ENCODE measurements at regions not wholly inside any gene's neighbourhood (a gene's known extent, or its start where the extent isn't known, plus 50 kb on each side); places are given as distances from the start of the nearest gene placed in this dataset.

DNA sequence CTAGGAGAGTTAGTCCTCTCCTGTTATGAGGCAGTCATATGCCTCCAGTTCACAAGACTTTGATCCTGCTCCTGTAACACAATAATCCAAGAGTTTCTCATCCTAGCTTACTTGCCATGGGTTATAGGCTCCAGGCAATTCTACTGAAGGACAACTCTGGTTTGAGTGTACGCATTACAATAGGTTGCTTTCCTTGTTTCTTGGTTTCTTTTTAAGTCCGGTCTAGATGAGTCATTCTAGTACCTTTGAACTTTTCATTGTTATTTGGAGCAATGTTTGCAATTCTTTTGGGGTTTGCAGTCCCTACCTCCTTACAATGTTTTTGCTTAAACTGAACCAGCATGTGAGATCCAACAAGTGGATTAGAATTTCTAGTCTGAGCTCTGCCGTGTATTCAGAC is 109.1 kb downstream of the ANAPC4 start:
- Mint-ChIP-seq H3K36me3 (ENCODE audit: low read depth) (no peaks in the 10 kb centered on the region), H3K27me3 (no peaks in the 10 kb centered on the region), H3K27ac (no peak overlapping the region), H3K4me1 (no peaks in the 10 kb centered on the region), H3K4me3 (no peak overlapping the region), H3K9me3 (peaks cover 3% of the 10 kb centered on the region)
- ATAC-seq (ENCODE audit: low read depth) (no peak), DNase-seq (no peak)
- CTCF ChIA-PET: interaction anchor here (0.5 kb wide), 1 partner anchor 77 kb away, joined by 3 read pairs; no protein-coding TSS in a partner anchor
- intact Hi-C loops (cut with micrococcal nuclease): no loop called here
- TF ChIP-seq, protein P1, sequence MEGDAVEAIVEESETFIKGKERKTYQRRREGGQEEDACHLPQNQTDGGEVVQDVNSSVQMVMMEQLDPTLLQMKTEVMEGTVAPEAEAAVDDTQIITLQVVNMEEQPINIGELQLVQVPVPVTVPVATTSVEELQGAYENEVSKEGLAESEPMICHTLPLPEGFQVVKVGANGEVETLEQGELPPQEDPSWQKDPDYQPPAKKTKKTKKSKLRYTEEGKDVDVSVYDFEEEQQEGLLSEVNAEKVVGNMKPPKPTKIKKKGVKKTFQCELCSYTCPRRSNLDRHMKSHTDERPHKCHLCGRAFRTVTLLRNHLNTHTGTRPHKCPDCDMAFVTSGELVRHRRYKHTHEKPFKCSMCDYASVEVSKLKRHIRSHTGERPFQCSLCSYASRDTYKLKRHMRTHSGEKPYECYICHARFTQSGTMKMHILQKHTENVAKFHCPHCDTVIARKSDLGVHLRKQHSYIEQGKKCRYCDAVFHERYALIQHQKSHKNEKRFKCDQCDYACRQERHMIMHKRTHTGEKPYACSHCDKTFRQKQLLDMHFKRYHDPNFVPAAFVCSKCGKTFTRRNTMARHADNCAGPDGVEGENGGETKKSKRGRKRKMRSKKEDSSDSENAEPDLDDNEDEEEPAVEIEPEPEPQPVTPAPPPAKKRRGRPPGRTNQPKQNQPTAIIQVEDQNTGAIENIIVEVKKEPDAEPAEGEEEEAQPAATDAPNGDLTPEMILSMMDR (IDR thresholded peaks at IDR 0.05): no peak
- POLR2A ChIA-PET: no interaction called here

DNA sequence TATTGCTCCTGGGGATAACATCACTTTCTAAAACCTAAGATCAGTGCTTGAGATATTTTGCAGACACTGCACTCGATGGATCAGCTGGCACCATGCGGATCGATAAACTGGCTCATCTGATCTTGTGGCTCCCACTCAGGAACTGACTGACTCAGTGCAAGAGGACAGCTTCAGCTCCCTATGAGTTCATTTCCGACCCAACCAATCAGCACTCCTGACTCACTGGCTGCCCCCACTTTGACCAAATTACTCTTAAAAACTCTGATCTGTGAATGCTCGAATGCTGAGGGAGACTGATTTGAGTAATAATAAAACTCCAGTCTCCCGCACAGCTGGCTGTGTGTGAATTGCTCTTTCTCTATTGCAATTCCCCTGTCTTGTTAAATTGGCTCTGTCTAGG is 110.1 kb downstream of the ANAPC4 start:
- Mint-ChIP-seq H3K27me3 (no peaks in the 10 kb centered on the region), H3K4me3 (no peak overlapping the region), H3K4me1 (no peaks in the 10 kb centered on the region), H3K36me3 (ENCODE audit: low read depth) (no peaks in the 10 kb centered on the region), H3K9me3 (peaks cover 6% of the 10 kb centered on the region), H3K27ac (no peak overlapping the region)
- TF ChIP-seq, protein P1 (IDR thresholded peaks at IDR 0.05): no peak
- ATAC-seq (ENCODE audit: low read depth) (no peak), DNase-seq (no peak)
- CTCF ChIA-PET: no interaction called here
- POLR2A ChIA-PET: no interaction called here
- intact Hi-C loops (cut with micrococcal nuclease): no loop called here

DNA sequence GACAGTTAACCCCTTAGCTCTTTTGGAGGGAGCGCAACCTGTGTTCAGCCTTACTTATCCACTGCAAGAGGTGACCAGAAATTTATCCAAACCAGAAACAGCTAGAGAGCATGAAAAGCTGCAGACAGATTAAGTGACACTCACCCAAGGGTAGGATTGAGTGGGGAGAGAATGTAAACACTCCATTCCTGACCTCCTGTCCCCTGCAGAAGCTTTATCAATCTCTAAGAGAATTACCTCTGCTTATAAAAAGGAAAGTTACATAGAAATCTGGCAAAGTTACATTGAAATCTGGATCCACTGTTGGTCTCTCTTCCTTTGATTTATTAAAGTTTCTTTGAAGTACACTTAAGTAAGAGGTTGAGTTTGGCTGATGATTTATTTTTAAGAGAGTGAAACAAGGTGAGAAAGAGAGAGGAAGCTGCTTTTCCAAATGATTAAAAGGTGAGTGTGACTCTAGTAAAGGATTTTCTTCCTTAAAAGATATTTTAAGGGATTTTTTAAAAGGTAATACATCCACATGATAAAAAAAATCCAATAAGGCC is 112.3 kb downstream of the ANAPC4 start:
- H3K36me3 Mint-ChIP-seq (ENCODE audit: low read depth): no peaks in the 10 kb centered on the region
- ChIA-PET CTCF (no interaction called here), POLR2A (no interaction called here)
- intact Hi-C loops (cut with micrococcal nuclease): no loop called here
- no peak overlapping the region for H3K4me3 Mint-ChIP-seq
- peaks cover 6% of the 10 kb centered on the region for H3K9me3 Mint-ChIP-seq
- H3K27ac Mint-ChIP-seq: no peak overlapping the region
- no peaks in the 10 kb centered on the region for H3K27me3 Mint-ChIP-seq
- ATAC-seq (ENCODE audit: low read depth): no peak
- H3K4me1 Mint-ChIP-seq: no peaks in the 10 kb centered on the region
- TF ChIP-seq, protein P1 (IDR thresholded peaks at IDR 0.05): no peak
- DNase-seq: no peak

DNA sequence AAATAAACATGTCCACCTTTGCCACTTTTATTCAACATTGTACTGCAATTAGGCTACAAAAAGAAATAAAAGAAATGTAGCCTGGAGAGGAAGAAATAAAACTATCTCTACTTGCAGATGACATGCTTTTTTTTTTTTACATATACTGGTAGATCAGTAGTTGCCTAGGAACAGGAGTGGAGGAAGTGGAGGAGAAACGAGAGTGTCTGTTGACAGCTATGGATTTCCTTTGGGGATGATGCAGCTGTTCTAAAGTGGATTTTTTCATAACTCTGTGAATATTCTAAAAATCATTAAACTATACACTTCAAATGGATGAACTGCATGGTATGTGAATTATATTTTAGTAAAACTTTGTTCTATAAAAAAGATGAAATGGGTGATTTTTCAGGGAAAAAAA is 116.4 kb downstream of the ANAPC4 start:
- POLR2A ChIA-PET: no interaction called here
- intact Hi-C loops (cut with micrococcal nuclease): no loop called here
- H3K4me3 Mint-ChIP-seq: no peak overlapping the region
- TF ChIP-seq, protein P1 (IDR thresholded peaks at IDR 0.05): no peak
- H3K9me3 Mint-ChIP-seq: peaks cover 3% of the 10 kb centered on the region
- H3K27ac Mint-ChIP-seq: no peak overlapping the region
- ATAC-seq (ENCODE audit: low read depth) (no peak), DNase-seq (no peak)
- no peaks in the 10 kb centered on the region for H3K4me1 Mint-ChIP-seq
- no peaks in the 10 kb centered on the region for H3K36me3 Mint-ChIP-seq (ENCODE audit: low read depth)
- H3K27me3 Mint-ChIP-seq: no peaks in the 10 kb centered on the region
- CTCF ChIA-PET: no interaction called here

DNA sequence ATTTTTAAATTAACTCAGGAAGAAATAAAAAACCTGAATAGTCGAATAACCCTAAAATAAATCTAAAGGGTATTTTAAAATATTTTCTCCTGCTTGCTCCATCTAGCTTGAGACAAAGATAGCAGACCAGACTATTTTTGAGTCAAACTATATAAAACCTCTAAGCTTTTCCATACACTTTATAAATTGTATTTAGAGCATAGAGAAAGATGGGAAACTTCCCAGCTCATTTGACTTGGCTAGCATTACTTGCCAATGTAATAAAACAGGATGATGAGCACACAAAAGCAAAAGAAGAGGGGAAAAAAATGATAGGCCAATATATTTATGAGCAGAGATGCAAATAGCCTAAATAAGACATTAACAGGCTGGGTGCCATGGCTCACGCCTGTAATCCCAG is 117.1 kb downstream of the ANAPC4 start:
- no peak overlapping the region for H3K4me3 Mint-ChIP-seq
- ATAC-seq (ENCODE audit: low read depth) (no peak), DNase-seq (no peak)
- intact Hi-C loops (cut with micrococcal nuclease): no loop called here
- H3K27ac Mint-ChIP-seq: no peak overlapping the region
- peaks cover 3% of the 10 kb centered on the region for H3K9me3 Mint-ChIP-seq
- CTCF ChIA-PET: no interaction called here
- POLR2A ChIA-PET: no interaction called here
- TF ChIP-seq, protein P1 (IDR thresholded peaks at IDR 0.05): no peak
- H3K4me1 Mint-ChIP-seq: no peaks in the 10 kb centered on the region
- H3K36me3 Mint-ChIP-seq (ENCODE audit: low read depth): no peaks in the 10 kb centered on the region
- no peaks in the 10 kb centered on the region for H3K27me3 Mint-ChIP-seq

Data from activated B cell treated with CpG ODN at 0.5 μM for 24 hours (primary cell).